ENCODE measurements at regions not wholly inside any gene's neighbourhood (a gene's known extent, or its start where the extent isn't known, plus 50 kb on each side); places are given as distances from the start of the nearest gene placed in this dataset.
A peak's percentile ranks its signal among the peaks of the same experiment; 100 is the strongest.

GRCh38 chr12:115337693-115338543, 653.9 kb upstream of the TBX3 start:
- H3K4me3 ChIP-seq (replicated peaks; ENCODE audit: low read depth, low read length) = no peak overlapping the region
- peak; percentile 91 for DNase-seq (ENCODE audit: low read depth)
- TF ChIP-seq CTCF (IDR thresholded peaks at IDR 0.05; ENCODE audit: low read length, missing control alignments) = no peak

- DNase-seq (ENCODE audit: low read depth) = no peak
- no peak overlapping the region for H3K4me3 ChIP-seq (replicated peaks; ENCODE audit: low read depth, low read length)
- no peak for TF ChIP-seq CTCF (IDR thresholded peaks at IDR 0.05; ENCODE audit: low read length, missing control alignments)
Observed at GRCh38 chr12:115336506-115336905, 652.5 kb upstream of the TBX3 start.

GRCh38 chr12:115335594-115335993, 651.6 kb upstream of the TBX3 start:
- TF ChIP-seq CTCF (IDR thresholded peaks at IDR 0.05; ENCODE audit: low read length, missing control alignments) = no peak
- no peak for DNase-seq (ENCODE audit: low read depth)
- no peak overlapping the region for H3K4me3 ChIP-seq (replicated peaks; ENCODE audit: low read depth, low read length)

- TF ChIP-seq CTCF (IDR thresholded peaks at IDR 0.05; ENCODE audit: low read length, missing control alignments) = no peak
- H3K4me3 ChIP-seq (replicated peaks; ENCODE audit: low read depth, low read length) = no peak overlapping the region
- no peak for DNase-seq (ENCODE audit: low read depth)
Observed at GRCh38 chr12:115335048-115335447, 651.1 kb upstream of the TBX3 start.

GRCh38 chr12:115332945-115333344, 649.0 kb upstream of the TBX3 start:
- no peak for TF ChIP-seq CTCF (IDR thresholded peaks at IDR 0.05; ENCODE audit: low read length, missing control alignments)
- DNase-seq (ENCODE audit: low read depth) = no peak
- H3K4me3 ChIP-seq (replicated peaks; ENCODE audit: low read depth, low read length) = no peak overlapping the region

- no peak for DNase-seq (ENCODE audit: low read depth)
- TF ChIP-seq CTCF (IDR thresholded peaks at IDR 0.05; ENCODE audit: low read length, missing control alignments) = no peak
- no peak overlapping the region for H3K4me3 ChIP-seq (replicated peaks; ENCODE audit: low read depth, low read length)
Observed at GRCh38 chr12:115325858-115326257, 641.9 kb upstream of the TBX3 start.
